Smooth muscle cell (in vitro differentiated cells): ENCODE measurements at regions not wholly inside any gene's neighbourhood (a gene's known extent, or its start where the extent isn't known, plus 50 kb on each side); places are given as distances from the start of the nearest gene placed in this dataset.

Experiments
- DNase-seq: peaks from one replicate; lab custom pipeline; 2025; ENCODE audit not compliant: unreplicated experiment; lab: John Stamatoyannopoulos, UW
- H2AFZ ChIP-seq: fragments of 200-600 bp; sonication (generic); 2 replicates; pipeline ENCODE4 v1.6.0; 2016; ENCODE audit warnings: antibody characterized with exemption, low read depth, mild to moderate bottlenecking
- H3F3A ChIP-seq: fragments of 200-600 bp; sonication (generic); 2 replicates; pipeline ENCODE4 v1.6.0; 2017; ENCODE audit warnings: antibody characterized with exemption, low read depth
- H3K27ac ChIP-seq: fragments of 200-600 bp; sonication (generic); 2 replicates; pipeline ENCODE4 v1.5.1; 2016; ENCODE audit warnings: low read depth, mild to moderate bottlenecking
- H3K27me3 ChIP-seq: fragments of 200-600 bp; sonication (generic); 2 replicates; pipeline ENCODE4 v1.6.1; 2016; ENCODE audit warnings: low read depth, mild to moderate bottlenecking
- H3K36me3 ChIP-seq: fragments of 200-600 bp; sonication (generic); 2 replicates; pipeline ENCODE4 v1.5.1; 2016; ENCODE audit warnings: low read depth
- H3K4me1 ChIP-seq: fragments of 200-600 bp; sonication (generic); 2 replicates; pipeline ENCODE4 v1.5.1; 2016; ENCODE audit warnings: low read depth
- H3K4me2 ChIP-seq: fragments of 200-600 bp; sonication (generic); 2 replicates; pipeline ENCODE4 v1.6.0; 2016; ENCODE audit warnings: mild to moderate bottlenecking
- H3K4me3 ChIP-seq: fragments of 200-600 bp; sonication (generic); 2 replicates; pipeline ENCODE4 v1.5.1; 2016; ENCODE audit warnings: mild to moderate bottlenecking
- H3K79me2 ChIP-seq: fragments of 200-600 bp; sonication (generic); 2 replicates; pipeline ENCODE4 v1.6.0; 2016; ENCODE audit warnings: low read depth, mild to moderate bottlenecking
- H3K9ac ChIP-seq: fragments of 200-600 bp; sonication (generic); 2 replicates; pipeline ENCODE4 v1.6.0; 2016; ENCODE audit warnings: low read depth
- H3K9me3 ChIP-seq: fragments of 200-600 bp; sonication (generic); replicated peaks from 2 replicates; pipeline ENCODE4 v1.5.1; 2016; ENCODE audit warnings: low read depth
- H4K20me1 ChIP-seq: fragments of 200-600 bp; sonication (generic); 2 replicates; pipeline ENCODE4 v1.6.0; 2016; ENCODE audit warnings: low read depth
- CTCF ChIP-seq: fragments of 200-600 bp; sonication (generic); IDR thresholded peaks from 2 replicates; pipeline ENCODE4 v1.5.1; 2017; ENCODE audit warnings: borderline replicate concordance, mild to moderate bottlenecking, antibody characterized with exemption; ENCODE audit not compliant: insufficient read depth, poor library complexity, severe bottlenecking
- WGBS: methylation state at CpG from one replicate; pipeline ENCODE4 v1.1.7; 2016; ENCODE audit warnings: low lambda C conversion rate; 5-methylcytosine and 5-hydroxymethylcytosine counted together

DNA sequence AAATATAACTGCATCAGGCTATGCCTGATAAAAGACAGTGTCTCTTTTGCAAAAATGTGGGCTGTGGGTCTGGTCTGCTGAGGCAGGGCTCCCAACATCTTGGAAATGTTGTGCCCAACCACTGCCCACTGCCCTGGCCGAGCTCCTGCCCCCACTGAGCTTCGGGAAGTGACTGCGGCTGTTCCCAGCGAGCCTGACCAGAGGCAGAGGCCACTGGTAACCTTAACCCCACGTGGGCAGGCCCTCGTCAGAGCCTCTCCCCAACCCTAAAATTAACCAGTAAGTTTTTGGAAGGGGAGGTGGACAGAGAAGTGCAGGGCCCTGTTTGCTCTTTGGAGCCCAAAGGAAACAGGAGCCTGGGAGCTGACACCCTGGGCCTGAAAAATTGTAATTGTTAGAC, 225.9 kb downstream of the MAFB start:
- Histone ChIP-seq H3K36me3 (no peaks in the 10 kb centered on the region), H2AFZ (no peak overlapping the region), H3K9me3 (no peaks in the 10 kb centered on the region), H3K27ac (no peak overlapping the region), H3K4me1 (no peaks in the 10 kb centered on the region), H3K4me2 (peak overlapping the region; percentile 8), H3K27me3 (no peaks in the 10 kb centered on the region), H3K4me3 (no peak overlapping the region), H3F3A (no peaks in the 10 kb centered on the region), H3K9ac (no peak overlapping the region), H3K79me2 (no peaks in the 10 kb centered on the region), H4K20me1 (no peaks in the 10 kb centered on the region)
- no peak for DNase-seq
- no peak for TF ChIP-seq CTCF
- 58% methylated on average over 6 of the region's 6 CpGs for WGBS

- DNase-seq: no peak
- Histone ChIP-seq H3K36me3 (no peaks in the 10 kb centered on the region), H3K79me2 (no peaks in the 10 kb centered on the region), H3K27ac (no peak overlapping the region), H3K27me3 (no peaks in the 10 kb centered on the region), H3K4me2 (peak overlapping the region; percentile 8), H3K9ac (no peak overlapping the region), H2AFZ (no peak overlapping the region), H3K4me3 (no peak overlapping the region), H3K9me3 (no peaks in the 10 kb centered on the region), H3K4me1 (no peaks in the 10 kb centered on the region), H4K20me1 (no peaks in the 10 kb centered on the region), H3F3A (no peaks in the 10 kb centered on the region)
- TF ChIP-seq CTCF: no peak
- 60% methylated on average over 1 of the region's 1 CpG for WGBS
Observed at GRCh38 chr20:40462566-40462965, 226.5 kb downstream of the MAFB start.

DNA sequence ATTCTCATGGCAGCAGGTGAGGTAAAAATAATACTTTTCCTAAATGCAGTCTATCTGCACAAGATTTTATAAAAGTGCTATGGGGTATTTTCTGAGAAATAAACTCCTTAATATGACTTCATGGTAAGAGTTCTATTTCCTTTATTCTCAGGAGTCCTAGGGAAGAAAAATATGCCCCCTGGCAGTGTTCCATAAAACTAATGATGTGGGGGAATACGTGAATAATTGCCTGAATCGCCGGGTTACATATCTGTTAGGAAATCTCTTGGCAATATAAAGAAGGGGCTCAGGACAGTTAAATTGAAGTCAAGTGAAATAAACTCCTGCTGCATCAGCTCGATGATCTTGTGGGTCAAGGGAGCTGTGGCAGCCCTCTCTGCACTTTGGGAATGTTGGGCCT, 229.7 kb downstream of the MAFB start:
- Histone ChIP-seq H3K4me3 (no peak overlapping the region), H3K9me3 (no peaks in the 10 kb centered on the region), H4K20me1 (no peaks in the 10 kb centered on the region), H3K4me2 (no peak overlapping the region), H3K79me2 (no peaks in the 10 kb centered on the region), H3K36me3 (no peaks in the 10 kb centered on the region), H3K27me3 (no peaks in the 10 kb centered on the region), H3K4me1 (no peaks in the 10 kb centered on the region), H2AFZ (no peak overlapping the region), H3K27ac (no peak overlapping the region), H3F3A (no peaks in the 10 kb centered on the region), H3K9ac (no peak overlapping the region)
- no peak for DNase-seq
- TF ChIP-seq CTCF: no peak
- 87% methylated on average over 4 of the region's 4 CpGs for WGBS

DNA sequence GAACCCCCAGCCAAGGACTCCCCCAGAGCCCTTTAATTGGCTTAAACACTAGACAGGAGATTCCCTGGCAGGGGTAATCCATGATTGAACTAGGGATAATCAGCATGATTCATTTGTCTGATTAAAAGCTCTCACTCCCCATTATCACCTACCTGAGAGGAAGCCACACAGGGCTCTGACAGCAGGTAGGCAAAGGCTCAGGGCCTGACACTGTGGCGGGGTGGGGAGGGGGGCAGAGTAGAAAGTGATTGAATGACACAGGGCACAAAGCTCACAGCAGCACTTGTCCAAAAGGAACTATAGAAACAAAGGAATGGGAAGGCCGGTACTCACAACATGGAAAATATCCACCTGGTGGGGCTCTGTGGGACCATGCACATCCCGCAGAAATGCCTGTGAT, 231.6 kb downstream of the MAFB start:
- H3K4me1 ChIP-seq: no peaks in the 10 kb centered on the region
- H3K4me2 ChIP-seq: no peak overlapping the region
- no peaks in the 10 kb centered on the region for H3K79me2 ChIP-seq
- no peaks in the 10 kb centered on the region for H3K36me3 ChIP-seq
- H3K27me3 ChIP-seq: no peaks in the 10 kb centered on the region
- TF ChIP-seq CTCF: no peak
- no peaks in the 10 kb centered on the region for H4K20me1 ChIP-seq
- H3F3A ChIP-seq: no peaks in the 10 kb centered on the region
- H3K27ac ChIP-seq: no peak overlapping the region
- no peak for DNase-seq
- no peaks in the 10 kb centered on the region for H3K9me3 ChIP-seq
- no peak overlapping the region for H3K4me3 ChIP-seq
- H3K9ac ChIP-seq: no peak overlapping the region
- no peak overlapping the region for H2AFZ ChIP-seq
- WGBS: 91% methylated on average over 3 of the region's 3 CpGs
